ENCODE measurements at regions not wholly inside any gene's neighbourhood (a gene's known extent, or its start where the extent isn't known, plus 50 kb on each side); places are given as distances from the start of the nearest gene placed in this dataset.

DNA sequence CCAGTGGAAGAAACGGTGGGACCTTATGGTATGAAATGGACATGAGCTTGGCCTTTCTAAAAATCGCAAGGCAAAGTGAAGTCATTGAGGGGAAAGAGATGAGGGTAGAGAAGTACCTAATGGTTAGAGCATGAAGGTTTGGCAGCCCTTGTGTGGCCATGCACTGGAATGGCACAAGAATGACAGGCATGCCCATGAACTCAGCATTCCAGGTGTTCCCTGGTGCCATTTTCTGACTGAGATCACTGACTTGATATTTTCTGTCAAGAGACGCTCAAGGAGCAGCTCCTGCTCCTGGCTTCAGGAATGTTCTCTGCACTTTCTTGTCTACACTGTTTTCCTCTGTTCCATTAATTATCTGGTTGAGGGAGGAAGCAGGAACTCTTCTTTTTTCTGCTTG lies 225.0 kb upstream of the SLC10A2 start:
- WGBS (ENCODE audit: insufficient coverage, insufficient read length): no CpG with 5 or more reads among the region's 3 CpGs
- no peaks in the 10 kb centered on the region for H3K27me3 ChIP-seq (ENCODE audit: control insufficient read depth, insufficient read depth, low read length)
- DNase-seq (ENCODE audit: low read depth, low spot score): no peak
- H3K4me1 ChIP-seq (ENCODE audit: control insufficient read depth, insufficient read depth, low read length): no peaks in the 10 kb centered on the region; the same call in 1 of the 2 replicates
- H3K27ac ChIP-seq (ENCODE audit: low read length): no peak overlapping the region
- peaks cover 2% of the 10 kb centered on the region; the same call in 1 of the 2 replicates for H3K36me3 ChIP-seq (ENCODE audit: control insufficient read depth, insufficient read depth, low read length)
- no peaks in the 10 kb centered on the region for H3K9me3 ChIP-seq (ENCODE audit: control insufficient read depth, insufficient read depth, low read length)
- no peak overlapping the region for H3K4me3 ChIP-seq (ENCODE audit: low read length)

DNA sequence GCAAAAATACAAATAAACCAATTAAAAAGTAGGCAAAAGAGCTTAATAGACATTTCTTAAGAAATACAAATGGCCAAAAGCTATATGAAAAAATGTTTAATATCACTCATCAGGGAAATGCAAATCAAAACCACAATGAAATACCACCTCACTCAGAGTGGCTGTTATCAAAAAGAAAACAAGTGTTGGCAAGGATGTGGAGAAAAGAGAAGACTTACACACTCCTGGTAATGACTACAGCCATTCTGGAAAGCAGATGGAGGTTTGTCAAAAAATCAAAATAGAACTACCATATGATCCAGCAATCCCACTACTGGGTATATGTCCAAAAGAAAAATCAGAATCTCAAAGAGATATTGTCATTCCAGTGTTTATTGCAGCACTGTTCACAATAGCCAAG lies 223.5 kb upstream of the SLC10A2 start:
- Histone ChIP-seq H3K36me3 (ENCODE audit: control insufficient read depth, insufficient read depth, low read length) (peaks cover 2% of the 10 kb centered on the region; the same call in 1 of the 2 replicates), H3K27ac (ENCODE audit: low read length) (no peak overlapping the region), H3K4me3 (ENCODE audit: low read length) (no peak overlapping the region), H3K9me3 (ENCODE audit: control insufficient read depth, insufficient read depth, low read length) (no peaks in the 10 kb centered on the region), H3K27me3 (ENCODE audit: control insufficient read depth, insufficient read depth, low read length) (no peaks in the 10 kb centered on the region), H3K4me1 (ENCODE audit: control insufficient read depth, insufficient read depth, low read length) (no peaks in the 10 kb centered on the region; the same call in 1 of the 2 replicates)
- no peak for DNase-seq (ENCODE audit: low read depth, low spot score)

GRCh38 chr13:103288114-103288513 lies 221.9 kb upstream of the SLC10A2 start:
- WGBS (ENCODE audit: insufficient coverage, insufficient read length): no CpG with 5 or more reads among the region's 7 CpGs
- no peaks in the 10 kb centered on the region for H3K9me3 ChIP-seq (ENCODE audit: control insufficient read depth, insufficient read depth, low read length)
- H3K4me1 ChIP-seq (ENCODE audit: control insufficient read depth, insufficient read depth, low read length): no peaks in the 10 kb centered on the region; the same call in 1 of the 2 replicates
- H3K4me3 ChIP-seq (ENCODE audit: low read length): no peak overlapping the region
- DNase-seq (ENCODE audit: low read depth, low spot score): no peak
- peaks cover 2% of the 10 kb centered on the region; the same call in 1 of the 2 replicates for H3K36me3 ChIP-seq (ENCODE audit: control insufficient read depth, insufficient read depth, low read length)
- no peaks in the 10 kb centered on the region for H3K27me3 ChIP-seq (ENCODE audit: control insufficient read depth, insufficient read depth, low read length)
- no peak overlapping the region for H3K27ac ChIP-seq (ENCODE audit: low read length)

GRCh38 chr13:103287659-103288058 lies 221.4 kb upstream of the SLC10A2 start:
- DNase-seq (ENCODE audit: low read depth, low spot score): no peak
- peaks cover 2% of the 10 kb centered on the region; the same call in 1 of the 2 replicates for H3K36me3 ChIP-seq (ENCODE audit: control insufficient read depth, insufficient read depth, low read length)
- no peaks in the 10 kb centered on the region; the same call in 1 of the 2 replicates for H3K4me1 ChIP-seq (ENCODE audit: control insufficient read depth, insufficient read depth, low read length)
- H3K27me3 ChIP-seq (ENCODE audit: control insufficient read depth, insufficient read depth, low read length): no peaks in the 10 kb centered on the region
- no peak overlapping the region for H3K4me3 ChIP-seq (ENCODE audit: low read length)
- H3K27ac ChIP-seq (ENCODE audit: low read length): no peak overlapping the region
- H3K9me3 ChIP-seq (ENCODE audit: control insufficient read depth, insufficient read depth, low read length): no peaks in the 10 kb centered on the region

DNA sequence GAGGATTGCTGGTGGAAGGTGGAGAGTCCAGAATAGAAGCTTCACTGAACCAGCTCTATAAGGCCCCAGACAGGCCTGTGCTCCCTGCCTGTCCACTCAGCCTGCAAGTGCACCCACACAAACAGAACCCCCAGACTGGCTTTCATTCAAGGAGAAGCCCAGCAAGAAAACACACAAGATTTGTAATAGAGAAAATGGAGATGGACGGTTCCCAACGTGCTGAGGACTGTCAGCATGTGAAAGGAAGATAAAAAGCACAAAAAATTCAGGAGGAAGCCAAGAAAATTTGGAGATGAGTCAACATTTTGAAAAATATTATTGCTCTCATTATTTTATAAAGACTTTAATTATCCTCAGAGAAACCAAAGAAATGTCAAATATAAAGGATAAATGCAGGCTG lies 218.2 kb upstream of the SLC10A2 start:
- Histone ChIP-seq H3K36me3 (ENCODE audit: control insufficient read depth, insufficient read depth, low read length) (no peaks in the 10 kb centered on the region), H3K27me3 (ENCODE audit: control insufficient read depth, insufficient read depth, low read length) (no peaks in the 10 kb centered on the region), H3K4me1 (ENCODE audit: control insufficient read depth, insufficient read depth, low read length) (no peaks in the 10 kb centered on the region), H3K4me3 (ENCODE audit: low read length) (no peak overlapping the region), H3K9me3 (ENCODE audit: control insufficient read depth, insufficient read depth, low read length) (no peaks in the 10 kb centered on the region), H3K27ac (ENCODE audit: low read length) (no peak overlapping the region)
- no peak for DNase-seq (ENCODE audit: low read depth, low spot score)
- WGBS (ENCODE audit: insufficient coverage, insufficient read length): no CpG with 5 or more reads among the region's 2 CpGs

- no peaks in the 10 kb centered on the region for H3K27me3 ChIP-seq (ENCODE audit: control insufficient read depth, insufficient read depth, low read length)
- H3K4me1 ChIP-seq (ENCODE audit: control insufficient read depth, insufficient read depth, low read length): no peaks in the 10 kb centered on the region
- WGBS (ENCODE audit: insufficient coverage, insufficient read length): no CpG with 5 or more reads among the region's 1 CpG
- no peaks in the 10 kb centered on the region for H3K36me3 ChIP-seq (ENCODE audit: control insufficient read depth, insufficient read depth, low read length)
- no peaks in the 10 kb centered on the region for H3K9me3 ChIP-seq (ENCODE audit: control insufficient read depth, insufficient read depth, low read length)
- no peak overlapping the region for H3K4me3 ChIP-seq (ENCODE audit: low read length)
- no peak for DNase-seq (ENCODE audit: low read depth, low spot score)
- H3K27ac ChIP-seq (ENCODE audit: low read length): no peak overlapping the region
Observed at GRCh38 chr13:103283451-103283820, 217.2 kb upstream of the SLC10A2 start.

DNA sequence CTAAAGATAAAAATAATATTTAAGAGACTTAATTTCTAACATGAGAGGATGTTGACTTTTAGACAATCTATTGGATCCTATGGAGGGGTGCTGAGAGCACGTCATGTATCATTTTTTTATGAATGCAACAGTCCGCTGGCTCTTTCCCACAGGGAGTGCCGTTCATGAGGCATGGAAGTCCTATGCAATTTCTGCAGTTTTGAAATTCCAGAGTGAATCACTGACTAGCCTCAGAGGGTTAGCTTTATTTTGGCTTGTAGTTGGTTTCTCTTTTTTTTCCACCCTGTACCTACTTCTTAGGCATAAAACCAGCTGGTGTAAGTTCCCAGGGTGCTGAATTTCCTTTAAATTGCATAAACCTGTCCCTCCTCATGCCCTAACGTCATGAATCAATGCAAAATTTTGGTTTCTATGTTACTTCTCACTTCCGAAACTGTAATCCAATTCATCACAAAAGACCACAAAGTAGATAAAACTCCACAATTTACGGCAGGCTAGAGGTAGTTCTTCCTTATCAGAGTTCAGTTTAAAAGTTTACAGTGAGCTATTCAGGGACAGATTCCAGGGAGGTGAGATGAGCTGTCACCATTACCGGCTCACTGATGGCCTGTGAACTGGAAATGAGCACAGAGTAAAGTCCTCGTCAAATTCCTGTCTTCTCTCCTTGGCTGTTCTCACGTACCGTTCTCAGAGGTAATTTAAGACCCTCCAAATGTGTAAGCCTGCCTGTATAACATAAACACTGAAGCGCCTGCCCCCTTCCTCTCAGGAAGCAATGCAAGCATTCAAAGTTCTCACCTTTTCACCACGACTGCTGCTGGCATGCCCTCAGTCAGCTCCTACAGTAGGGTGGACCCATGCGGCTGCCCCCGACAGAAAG lies 216.6 kb upstream of the SLC10A2 start:
- no peak overlapping the region for H3K27ac ChIP-seq (ENCODE audit: low read length)
- H3K4me3 ChIP-seq (ENCODE audit: low read length): no peak overlapping the region
- no peaks in the 10 kb centered on the region for H3K4me1 ChIP-seq (ENCODE audit: control insufficient read depth, insufficient read depth, low read length)
- 100% methylated on average over 1 of the region's 14 CpGs for WGBS (ENCODE audit: insufficient coverage, insufficient read length)
- no peaks in the 10 kb centered on the region for H3K9me3 ChIP-seq (ENCODE audit: control insufficient read depth, insufficient read depth, low read length)
- H3K27me3 ChIP-seq (ENCODE audit: control insufficient read depth, insufficient read depth, low read length): no peaks in the 10 kb centered on the region
- DNase-seq (ENCODE audit: low read depth, low spot score): no peak
- H3K36me3 ChIP-seq (ENCODE audit: control insufficient read depth, insufficient read depth, low read length): no peaks in the 10 kb centered on the region

DNA sequence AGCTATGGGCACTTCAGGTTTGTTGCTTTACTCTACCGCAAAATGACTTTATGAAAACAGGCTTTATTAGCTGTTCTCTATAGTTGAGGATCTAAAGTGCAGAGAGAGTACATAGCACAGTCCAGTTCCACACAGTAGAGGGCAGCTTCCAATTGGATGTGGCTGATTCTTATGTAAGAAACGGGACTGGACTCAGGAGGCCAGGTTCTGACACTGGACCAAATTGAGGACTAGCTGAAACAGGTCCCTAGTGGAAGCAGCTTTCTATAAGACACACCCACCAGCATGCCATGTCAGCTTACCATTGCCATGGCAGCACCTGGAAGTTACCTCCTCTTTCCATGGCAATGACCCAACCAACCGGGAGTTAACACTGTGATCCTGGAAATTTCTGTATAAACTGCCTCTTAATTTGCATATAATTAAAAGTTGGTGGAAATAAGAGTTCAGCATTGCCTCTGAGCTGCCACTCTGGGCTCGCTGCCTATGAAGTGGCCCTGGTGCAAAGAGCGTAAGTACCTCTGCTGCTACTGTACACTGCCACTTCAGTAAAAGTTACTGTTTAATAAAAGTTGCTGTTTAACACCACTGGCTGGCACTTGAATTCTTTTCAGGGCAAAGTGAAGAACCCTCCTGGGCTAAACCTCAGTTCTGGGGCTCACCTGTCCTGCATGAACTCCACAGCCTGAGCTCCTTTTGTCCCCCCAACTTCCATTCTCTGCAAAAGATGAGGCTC lies 211.9 kb upstream of the SLC10A2 start:
- Histone ChIP-seq H3K9me3 (ENCODE audit: control insufficient read depth, insufficient read depth, low read length) (no peaks in the 10 kb centered on the region), H3K4me3 (ENCODE audit: low read length) (no peak overlapping the region), H3K27me3 (ENCODE audit: control insufficient read depth, insufficient read depth, low read length) (no peaks in the 10 kb centered on the region), H3K4me1 (ENCODE audit: control insufficient read depth, insufficient read depth, low read length) (no peaks in the 10 kb centered on the region; the same call in 1 of the 2 replicates), H3K36me3 (ENCODE audit: control insufficient read depth, insufficient read depth, low read length) (no peaks in the 10 kb centered on the region), H3K27ac (ENCODE audit: low read length) (no peak overlapping the region)
- WGBS (ENCODE audit: insufficient coverage, insufficient read length): no CpG with 5 or more reads among the region's 5 CpGs
- no peak for DNase-seq (ENCODE audit: low read depth, low spot score)

DNA sequence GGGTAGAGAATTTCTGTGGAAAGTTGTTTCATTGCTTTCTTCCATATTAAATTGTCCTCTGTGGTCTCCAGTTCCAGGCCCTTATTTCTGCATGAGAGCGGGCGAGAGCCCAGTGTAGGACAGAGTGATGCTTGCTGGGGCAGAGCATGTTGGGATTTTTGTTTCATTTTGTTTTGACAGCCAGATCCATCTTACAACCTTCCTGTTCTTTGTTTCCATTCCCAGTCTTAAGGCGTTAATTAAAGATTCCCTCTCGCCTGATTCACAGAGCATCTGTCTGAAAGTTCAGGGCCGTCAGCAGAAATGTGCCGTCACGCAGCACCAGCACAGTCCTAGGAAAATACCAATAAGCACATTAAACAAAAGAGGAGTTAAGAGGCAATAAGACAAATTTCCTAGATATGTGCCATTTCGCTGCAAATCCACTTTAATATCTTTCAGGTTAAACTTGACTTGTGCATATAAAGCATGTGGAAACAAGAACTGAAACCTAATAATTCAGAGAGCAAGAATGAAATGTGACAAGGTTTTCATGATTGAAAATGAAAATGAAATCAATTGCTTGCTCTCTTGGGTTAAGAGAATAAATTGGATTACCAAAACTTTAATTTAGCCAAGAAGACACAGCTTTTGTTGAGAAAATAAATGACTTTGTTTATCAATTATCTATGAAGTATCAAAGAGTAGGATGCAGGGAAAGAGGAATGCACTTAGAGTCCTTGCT lies 210.7 kb upstream of the SLC10A2 start:
- no peak for DNase-seq (ENCODE audit: low read depth, low spot score)
- Histone ChIP-seq H3K36me3 (ENCODE audit: control insufficient read depth, insufficient read depth, low read length) (no peaks in the 10 kb centered on the region), H3K27me3 (ENCODE audit: control insufficient read depth, insufficient read depth, low read length) (no peaks in the 10 kb centered on the region), H3K27ac (ENCODE audit: low read length) (no peak overlapping the region), H3K4me1 (ENCODE audit: control insufficient read depth, insufficient read depth, low read length) (no peaks in the 10 kb centered on the region; the same call in 1 of the 2 replicates), H3K4me3 (ENCODE audit: low read length) (no peak overlapping the region), H3K9me3 (ENCODE audit: control insufficient read depth, insufficient read depth, low read length) (no peaks in the 10 kb centered on the region)
- WGBS (ENCODE audit: insufficient coverage, insufficient read length): no CpG with 5 or more reads among the region's 8 CpGs

DNA sequence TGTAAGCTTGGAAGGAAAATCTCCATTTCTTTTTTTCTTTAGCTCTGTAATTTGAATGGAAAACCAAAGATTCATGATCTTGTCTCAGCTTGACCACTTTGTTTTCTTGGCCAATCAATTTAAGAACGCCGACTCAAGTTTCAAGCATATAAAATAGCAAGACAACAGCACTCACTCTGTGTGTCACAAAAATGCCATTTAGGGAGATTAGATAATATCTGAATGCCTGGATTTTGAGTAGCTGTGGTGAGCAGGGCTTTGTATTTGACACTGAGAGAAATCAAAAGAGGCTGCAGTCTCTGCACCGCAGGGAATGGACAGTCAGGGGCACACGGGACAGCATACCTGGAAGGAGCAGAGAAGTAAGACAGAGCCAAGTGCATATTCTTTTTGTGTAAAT lies 209.5 kb upstream of the SLC10A2 start:
- Histone ChIP-seq H3K9me3 (ENCODE audit: control insufficient read depth, insufficient read depth, low read length) (no peaks in the 10 kb centered on the region), H3K27ac (ENCODE audit: low read length) (no peak overlapping the region), H3K4me1 (ENCODE audit: control insufficient read depth, insufficient read depth, low read length) (no peaks in the 10 kb centered on the region; the same call in 1 of the 2 replicates), H3K36me3 (ENCODE audit: control insufficient read depth, insufficient read depth, low read length) (no peaks in the 10 kb centered on the region), H3K27me3 (ENCODE audit: control insufficient read depth, insufficient read depth, low read length) (no peaks in the 10 kb centered on the region), H3K4me3 (ENCODE audit: low read length) (no peak overlapping the region)
- WGBS (ENCODE audit: insufficient coverage, insufficient read length): no CpG with 5 or more reads among the region's 4 CpGs
- DNase-seq (ENCODE audit: low read depth, low spot score): no peak

Measured in iPS DF 6.9 (cell line).